H1 (cell line): ENCODE measurements at regions not wholly inside any gene's neighbourhood (a gene's known extent, or its start where the extent isn't known, plus 50 kb on each side); places are given as distances from the start of the nearest gene placed in this dataset.

ENCODE experiments used
- CTCF ChIA-PET: fragments of 300-600 bp; sonication (Branson Sonifier 250); formaldehyde crosslinking; loops from one replicate; lab custom pipeline; 2021; ENCODE audit not compliant: partially characterized antibody; lab: Charles Lee
- POLR2A ChIA-PET: fragments of 300-600 bp; sonication (Branson Sonifier 250); formaldehyde crosslinking; loops from one replicate; lab custom pipeline; 2021; ENCODE audit warnings: inconsistent platforms; ENCODE audit not compliant: partially characterized antibody; lab: Charles Lee
- DNase-seq, 2 experiments: peaks; one replicate each; pipeline versions ENCODE4 v3.0.0 to v3.0.0-alpha.2; 2010 to 2022; ENCODE audit warnings: low spot score in 2 of 2, low read depth in 1 of 2, mixed read lengths in 1 of 2
- FAIRE-seq: peaks from 2 replicates; lab custom pipeline; 2011; peaks lifted over from hg19 to GRCh38; lab: Jason Lieb, UNC
- H2AFZ ChIP-seq: 2 replicates; pipeline ENCODE4 v1.8.1; 2012; ENCODE audit warnings: low read length, inconsistent platforms
- H2AK5ac ChIP-seq: 2 replicates; pipeline ENCODE4 v1.6.1; 2013; ENCODE audit warnings: low read depth, low read length
- H2BK120ac ChIP-seq: replicated peaks from 2 replicates; pipeline ENCODE3; 2013; ENCODE audit warnings: low read depth, low read length, inconsistent platforms
- H2BK12ac ChIP-seq: 2 replicates; pipeline ENCODE4 v1.6.1; 2013; ENCODE audit warnings: low read depth, low read length
- H2BK15ac ChIP-seq: 2 replicates; pipeline ENCODE4 v1.6.1; 2013; ENCODE audit warnings: low read length
- H2BK20ac ChIP-seq: 2 replicates; pipeline ENCODE4 v1.6.1; 2013; ENCODE audit warnings: low read length
- H2BK5ac ChIP-seq: 2 replicates; pipeline ENCODE4 v1.6.1; 2013; ENCODE audit warnings: low read depth, low read length
- H3K14ac ChIP-seq: 2 replicates; pipeline ENCODE4 v1.6.1; 2013; ENCODE audit warnings: inconsistent platforms; ENCODE audit not compliant: insufficient read length
- H3K18ac ChIP-seq: 2 replicates; pipeline ENCODE4 v1.6.1; 2013; ENCODE audit warnings: low read length; ENCODE audit errors: extremely low read depth
- H3K23ac ChIP-seq: 2 replicates; pipeline ENCODE4 v1.6.1; 2013; ENCODE audit warnings: inconsistent platforms; ENCODE audit not compliant: insufficient read length
- H3K23me2 ChIP-seq: 2 replicates; pipeline ENCODE4 v1.6.1; 2013; ENCODE audit warnings: low read depth, low read length
- H3K27ac ChIP-seq: 2 replicates; pipeline ENCODE4 v1.6.1; 2011; ENCODE audit warnings: low read depth, low read length, inconsistent platforms
- H3K27me3 ChIP-seq, 4 experiments: replicated peaks in 1 of 4; 1 replicate in 1 of 4; 2 replicates in 3 of 4; pipeline versions ENCODE4 v1.6.1 to v1.8.1; 2011 to 2013; ENCODE audit warnings: low read length in 3 of 4, mild to moderate bottlenecking in 3 of 4, inconsistent platforms in 2 of 4, mixed read lengths in 2 of 4, moderate library complexity in 1 of 4; ENCODE audit not compliant: control insufficient read depth in 3 of 4, insufficient read depth in 3 of 4; ENCODE audit errors: extremely low read depth in 1 of 4
- H3K36me3 ChIP-seq, 4 experiments: 2 replicates each; pipeline versions ENCODE4 v1.6.1 to v1.8.1; 2011 to 2013; ENCODE audit warnings: mild to moderate bottlenecking in 4 of 4, low read length in 3 of 4, moderate library complexity in 2 of 4, control low read depth in 1 of 4, inconsistent platforms in 1 of 4; ENCODE audit not compliant: insufficient read depth in 4 of 4, control insufficient read depth in 2 of 4
- H3K4ac ChIP-seq: replicated peaks from 2 replicates; pipeline ENCODE3; 2013; ENCODE audit warnings: low read length, low read depth, mixed read lengths, inconsistent platforms; ENCODE audit not compliant: insufficient read length
- H3K4me1 ChIP-seq, 4 experiments: replicated peaks in 1 of 4; 1 replicate in 1 of 4; 2 replicates in 3 of 4; pipeline versions ENCODE4 v1.6.1 to v1.8.1; 2011 to 2013; ENCODE audit warnings: low read length in 3 of 4, inconsistent platforms in 2 of 4, mixed read lengths in 1 of 4; ENCODE audit not compliant: insufficient read depth in 4 of 4, control insufficient read depth in 3 of 4
- H3K4me2 ChIP-seq, 2 experiments: 2 replicates each; pipeline versions ENCODE4 v1.6.1 to v1.8.1; 2011 to 2013; ENCODE audit warnings: low read depth in 2 of 2, low read length in 2 of 2, control low read depth in 1 of 2, inconsistent platforms in 1 of 2, mild to moderate bottlenecking in 1 of 2; ENCODE audit not compliant: insufficient read depth in 1 of 2
- H3K4me3 ChIP-seq, 4 experiments: fragments of 200-600, 300-600 bp in 1 of 4; sonication (generic), shearing (Covaris generic), sonication (Bioruptor Twin) in 1 of 4; 2 replicates each; pipeline versions ENCODE4 v1.5.1 to v1.8.1; 2011 to 2016; ENCODE audit warnings: low read length in 4 of 4, low read depth in 3 of 4, control low read depth in 2 of 4, inconsistent platforms in 2 of 4, mild to moderate bottlenecking in 2 of 4, mixed read lengths in 1 of 4, moderate library complexity in 1 of 4; ENCODE audit not compliant: insufficient read depth in 2 of 4; ENCODE audit errors: extremely low read depth in 1 of 4
- H3K56ac ChIP-seq: replicated peaks from 2 replicates; pipeline ENCODE3; 2013; ENCODE audit warnings: low read depth, mild to moderate bottlenecking, mixed read lengths, low read length, inconsistent platforms; ENCODE audit not compliant: insufficient read length
- H3K79me1 ChIP-seq: 2 replicates; pipeline ENCODE4 v1.6.1; 2013; ENCODE audit warnings: low read depth, low read length, control low read depth
- H3K79me2 ChIP-seq, 2 experiments: 2 replicates each; pipeline versions ENCODE4 v1.6.1 to v1.8.1; 2012 to 2013; ENCODE audit warnings: low read length in 2 of 2, mild to moderate bottlenecking in 2 of 2, inconsistent platforms in 1 of 2; ENCODE audit not compliant: insufficient read depth in 2 of 2, control insufficient read depth in 1 of 2
- H3K9ac ChIP-seq, 4 experiments: replicated peaks in 1 of 4; 1 replicate in 1 of 4; 2 replicates in 3 of 4; pipeline versions ENCODE4 v1.6.1 to v1.8.1; 2011 to 2013; ENCODE audit warnings: low read depth in 3 of 4, low read length in 3 of 4, control low read depth in 2 of 4, mild to moderate bottlenecking in 2 of 4, moderate library complexity in 2 of 4, inconsistent platforms in 1 of 4; ENCODE audit errors: extremely low read depth in 1 of 4
- H3K9me3 ChIP-seq, 2 experiments: 2 replicates each; pipeline versions ENCODE4 v1.6.1 to v1.8.1; 2012 to 2013; ENCODE audit warnings: mild to moderate bottlenecking in 2 of 2, moderate library complexity in 2 of 2, control low read depth in 1 of 2, inconsistent platforms in 1 of 2, low read depth in 1 of 2, low read length in 1 of 2, mixed read lengths in 1 of 2; ENCODE audit not compliant: insufficient read depth in 2 of 2
- H4K20me1 ChIP-seq, 2 experiments: replicated peaks in 1 of 2; 2 replicates each; pipeline versions ENCODE3 to v1.8.1; 2011 to 2013; ENCODE audit warnings: inconsistent platforms in 2 of 2, low read length in 2 of 2, mild to moderate bottlenecking in 1 of 2; ENCODE audit not compliant: insufficient read depth in 2 of 2, control insufficient read depth in 1 of 2
- H4K5ac ChIP-seq: 2 replicates; pipeline ENCODE4 v1.6.1; 2013; ENCODE audit warnings: low read length, low read depth, mixed read lengths, inconsistent platforms; ENCODE audit not compliant: insufficient read length
- H4K8ac ChIP-seq: 2 replicates; pipeline ENCODE4 v1.8.0; 2013; ENCODE audit warnings: mild to moderate bottlenecking, moderate library complexity, low read length, inconsistent platforms; ENCODE audit not compliant: insufficient read depth; ENCODE audit errors: extremely low read depth
- H4K91ac ChIP-seq: replicated peaks from 2 replicates; pipeline ENCODE3; 2013; ENCODE audit warnings: low read length, mixed read lengths, inconsistent platforms; ENCODE audit not compliant: insufficient read length
- CEBPB ChIP-seq: IDR thresholded peaks from 2 replicates; pipeline ENCODE4 v1.6.1; 2012; ENCODE audit warnings: low read depth, low read length
- KDM5A ChIP-seq: fragments of 200-600 bp; IDR thresholded peaks from 2 replicates; pipeline ENCODE4 v1.7.1; 2012; ENCODE audit warnings: mild to moderate bottlenecking, low read length, inconsistent platforms, mixed read lengths
- POU5F1 ChIP-seq: IDR thresholded peaks from 2 replicates; pipeline ENCODE4 v1.6.1; 2011; ENCODE audit warnings: low read depth, mild to moderate bottlenecking, low read length, moderate library complexity
- WGBS, 2 experiments: shearing (Covaris generic) in 1 of 2; methylation state at CpG; one replicate each; pipeline versions ENCODE4 v1.1.6 to v1.1.7; 2013 to 2015; ENCODE audit warnings: low lambda C conversion rate in 2 of 2, mixed read lengths in 2 of 2, inconsistent platforms in 1 of 2, low coverage in 1 of 2, missing lambda C conversion rate in 1 of 2; ENCODE audit not compliant: insufficient replicate concordance in 2 of 2, insufficient coverage in 1 of 2, insufficient read length in 1 of 2; ENCODE audit errors: extremely low coverage in 1 of 2, missing lambda C conversion rate in 1 of 2; 5-methylcytosine and 5-hydroxymethylcytosine counted together

DNA sequence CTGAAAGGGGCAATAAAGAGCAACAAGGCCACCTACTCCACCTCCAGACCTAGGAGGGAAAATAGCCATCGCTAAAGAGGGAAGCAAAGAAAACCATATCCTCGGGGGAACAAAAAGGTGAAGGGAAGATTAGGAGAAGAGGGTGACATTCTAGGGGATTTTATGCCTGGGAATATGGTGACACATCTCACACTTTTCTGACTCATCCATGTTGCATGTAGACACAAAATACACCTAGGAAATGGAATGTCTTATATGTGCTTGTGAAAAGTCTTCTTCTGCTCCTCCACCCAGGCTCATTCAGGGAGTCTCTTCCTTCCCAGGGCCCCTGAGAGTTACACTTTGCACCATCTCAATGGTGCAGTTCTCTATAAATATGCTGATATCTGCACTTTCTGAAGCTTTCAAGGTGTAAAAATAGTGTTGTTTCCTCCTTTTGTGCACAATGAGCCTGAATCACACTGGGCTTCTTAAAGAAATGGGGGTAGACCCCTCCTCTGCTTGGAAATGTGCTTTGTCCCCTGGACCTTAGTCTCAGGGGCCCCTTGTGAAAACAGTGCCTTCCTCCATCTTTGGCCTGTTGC lies 195.9 kb downstream of the CYYR1 start:
- FAIRE-seq (no peak), DNase-seq (no peak)
- Histone ChIP-seq H4K5ac (no peak overlapping the region), H3K23me2 (no peaks in the 10 kb centered on the region), H3K27me3 (no peaks in the 10 kb centered on the region), H3K4me1 (no peaks in the 10 kb centered on the region), H2BK5ac (no peak overlapping the region), H3K4ac (no peak overlapping the region), H2BK12ac (no peak overlapping the region), H3K27ac (no peak overlapping the region), H3K9ac (no peak overlapping the region), H2AK5ac (no peak overlapping the region), H3K18ac (no peak overlapping the region), H4K20me1 (no peaks in the 10 kb centered on the region), H3K36me3 (no peaks in the 10 kb centered on the region), H3K23ac (no peak overlapping the region), H3K56ac (no peak overlapping the region), H4K8ac (no peak overlapping the region), H3K79me2 (no peaks in the 10 kb centered on the region), H3K9me3 (no peaks in the 10 kb centered on the region), H2BK20ac (no peak overlapping the region), H3K79me1 (no peaks in the 10 kb centered on the region), H2BK120ac (no peak overlapping the region), H3K4me2 (no peak overlapping the region), H2BK15ac (no peak overlapping the region), H3K14ac (no peak overlapping the region), H3K4me3 (no peak overlapping the region), H4K91ac (no peak overlapping the region), H2AFZ (no peak overlapping the region)
- ChIA-PET CTCF (no interaction called here), POLR2A (no interaction called here)
- WGBS, 2 experiments: 88% methylated on average over 2 of the region's 2 CpGs; no CpG with 5 or more reads in 1 of the 2 experiments
- TF ChIP-seq KDM5A: no peak
- TF ChIP-seq POU5F1: no peak
- no peak for TF ChIP-seq CEBPB
